ENCODE measurements at regions not wholly inside any gene's neighbourhood (a gene's known extent, or its start where the extent isn't known, plus 50 kb on each side); places are given as distances from the start of the nearest gene placed in this dataset.
"Not testable (repeated sequence)": the region's sequence is repeated elsewhere in the genome, so short reads cannot be mapped to it uniquely, and the experiment has no call there.

DNA sequence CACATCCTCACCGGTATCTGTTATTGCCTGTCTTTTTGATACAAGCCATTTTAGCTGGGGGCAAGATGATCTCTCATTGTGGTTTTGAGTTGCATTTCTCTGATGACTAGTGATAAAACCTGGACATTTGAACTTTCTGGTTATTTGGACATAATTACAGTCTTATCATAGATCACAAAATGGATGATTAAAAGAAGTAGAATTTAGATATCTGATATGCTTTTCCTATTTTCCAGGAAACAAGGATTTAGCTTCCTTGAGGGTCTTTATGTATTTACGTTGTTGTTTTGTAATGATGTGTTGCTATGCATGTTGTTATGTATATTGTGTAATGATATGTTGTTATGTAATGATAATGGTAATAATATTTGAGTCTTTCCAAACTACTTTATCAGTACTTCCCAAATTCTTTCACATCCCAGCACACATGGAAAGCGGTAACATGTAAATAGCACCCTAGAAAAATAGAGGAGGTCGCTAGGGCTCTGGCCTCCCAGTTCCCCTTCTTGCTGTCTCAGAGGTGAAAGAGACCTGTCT is 53.8 kb downstream of the GJD2 start:
- DNase-seq (ENCODE audit: low spot score): no peak

DNA sequence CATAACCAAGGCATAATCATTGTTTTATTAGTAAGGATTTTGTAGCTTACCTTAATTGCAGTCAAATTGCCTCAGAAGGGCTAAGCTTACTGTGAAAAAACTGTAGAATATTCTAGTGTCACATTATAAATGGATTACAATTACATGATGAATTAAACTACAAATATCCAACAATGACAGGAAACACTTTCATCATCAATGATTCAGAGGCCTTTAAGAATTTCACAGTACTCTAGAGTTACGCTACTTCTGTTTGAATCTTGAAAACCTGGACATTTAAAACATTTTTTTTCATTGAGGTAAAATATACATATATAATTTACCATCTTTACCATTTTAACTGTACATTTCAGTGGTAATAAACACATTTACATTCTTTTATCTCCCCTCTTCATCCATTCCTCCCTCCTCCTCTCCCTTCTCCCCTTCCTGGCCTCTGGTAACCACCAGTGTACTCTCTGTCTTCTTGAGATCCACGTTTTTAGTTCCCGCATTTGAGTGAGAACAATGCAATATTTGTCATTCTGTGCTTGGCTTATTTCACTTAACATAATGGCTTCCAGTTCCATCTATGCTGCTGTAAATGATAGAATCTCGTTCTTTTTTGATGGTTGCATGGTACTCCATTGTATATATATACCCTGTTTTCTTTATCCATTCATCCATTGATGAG is 54.7 kb downstream of the GJD2 start:
- DNase-seq (ENCODE audit: low spot score): no peak

DNA sequence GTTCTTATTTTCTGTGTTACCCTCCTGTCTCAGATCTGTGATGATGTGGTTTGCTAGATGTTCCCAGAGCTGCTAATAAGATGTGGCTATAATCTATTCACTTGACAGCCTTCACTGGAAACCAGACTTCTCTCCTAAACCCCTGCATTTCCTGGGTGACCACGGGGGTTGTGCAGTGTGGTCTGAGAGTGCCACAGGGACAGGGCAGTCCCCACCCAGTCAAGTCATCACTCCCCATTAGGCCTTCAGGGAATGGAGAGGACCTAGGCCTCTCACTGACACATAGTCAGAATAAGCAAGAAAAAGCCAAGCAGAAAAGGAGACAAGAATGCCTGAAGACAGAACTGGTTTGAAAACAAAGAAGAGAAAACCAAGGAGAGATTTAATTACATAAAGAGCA is 58.3 kb downstream of the GJD2 start:
- no peak for DNase-seq (ENCODE audit: low spot score)

DNA sequence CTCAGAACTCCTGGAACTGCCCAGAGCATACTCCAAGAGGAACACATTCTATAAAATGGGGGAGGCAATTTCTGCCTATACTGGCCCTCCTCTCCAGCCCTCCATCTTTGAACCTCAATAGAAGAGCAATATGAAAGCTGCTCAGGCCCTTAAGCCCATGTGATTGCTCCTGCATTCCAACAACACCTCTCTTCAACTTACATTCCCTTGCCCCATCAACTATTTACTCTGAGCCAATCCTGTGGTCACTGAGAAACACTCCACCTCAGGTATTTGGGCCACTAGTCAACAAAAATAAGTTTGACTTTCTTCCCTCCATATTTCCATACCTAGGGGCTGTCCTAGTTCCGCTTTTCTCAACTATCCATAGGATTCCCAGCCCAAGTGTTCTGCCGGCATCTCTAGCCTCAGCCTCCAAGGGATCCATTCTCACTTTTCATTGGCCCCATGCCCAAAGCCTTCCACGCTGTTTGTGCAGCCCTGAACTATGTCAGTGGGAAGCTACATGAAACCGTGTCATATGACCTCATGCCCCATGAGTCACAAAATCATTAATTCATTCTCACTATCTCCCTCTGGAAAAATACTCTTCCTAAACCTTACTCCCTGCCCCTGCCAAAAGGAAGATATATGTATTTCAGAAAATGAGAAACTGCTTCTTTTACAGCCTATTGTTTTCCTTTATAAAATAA is 61.6 kb downstream of the GJD2 start:
- no peak for DNase-seq (ENCODE audit: low spot score)

DNA sequence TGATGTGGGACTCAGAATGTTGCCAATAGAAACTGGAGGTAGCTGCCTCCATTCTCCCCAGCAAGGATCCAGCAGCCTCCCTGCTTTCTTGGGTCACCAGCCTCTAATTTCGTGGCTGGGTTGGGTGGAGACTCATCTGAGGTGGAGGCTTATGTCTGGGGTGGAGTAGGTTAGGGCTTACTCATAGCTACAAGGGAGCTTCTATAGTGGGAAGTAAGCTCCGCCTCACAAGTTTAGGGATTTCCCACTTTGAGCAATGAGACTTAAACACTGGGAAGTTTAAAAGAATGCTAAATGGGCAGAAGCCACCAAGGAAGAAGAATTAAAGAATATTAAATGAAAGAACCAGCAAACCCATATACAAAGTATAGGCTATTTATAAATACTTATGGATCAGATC is 63.8 kb downstream of the GJD2 start:
- DNase-seq (ENCODE audit: low spot score): no peak

DNA sequence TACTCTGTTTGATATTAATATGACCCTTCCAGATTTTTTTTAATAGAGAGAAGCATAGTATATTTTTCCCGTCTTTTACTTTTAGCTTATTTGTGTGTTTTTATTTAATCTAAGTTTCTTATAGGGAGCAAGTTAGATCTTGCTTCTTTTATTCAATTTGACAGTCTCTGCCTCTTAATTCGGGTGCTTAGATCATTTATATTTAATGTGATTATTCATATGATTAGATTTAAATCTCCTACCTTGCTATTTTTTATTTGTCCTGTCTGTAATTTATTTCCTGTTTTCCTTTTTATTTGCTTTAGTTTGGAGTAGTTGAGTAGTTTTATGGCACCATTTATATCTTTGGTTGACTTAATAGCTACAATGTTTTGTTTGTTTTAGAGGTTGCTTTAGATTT is 66.1 kb downstream of the GJD2 start:
- no peak for DNase-seq (ENCODE audit: low spot score)

DNA sequence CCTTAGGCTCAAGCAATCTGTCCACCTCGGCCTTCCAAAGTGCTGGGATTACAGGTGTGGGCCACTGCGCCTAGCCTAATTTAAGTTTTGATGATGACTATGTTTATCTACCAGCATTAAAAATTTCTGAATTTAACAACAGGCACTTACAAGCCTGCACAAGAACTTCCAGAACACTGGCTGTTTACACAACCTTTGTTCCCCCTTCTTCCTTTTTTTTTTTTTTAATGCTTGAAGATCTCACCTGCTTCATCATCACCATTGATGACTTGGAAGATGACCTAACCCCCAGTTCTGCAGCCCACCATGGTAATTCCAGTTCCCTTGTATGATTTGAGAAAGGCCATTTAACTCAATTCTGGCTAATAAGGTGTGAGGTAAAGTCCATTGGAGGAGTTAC is 70.4 kb downstream of the GJD2 start:
- no peak for DNase-seq (ENCODE audit: low spot score)

DNA sequence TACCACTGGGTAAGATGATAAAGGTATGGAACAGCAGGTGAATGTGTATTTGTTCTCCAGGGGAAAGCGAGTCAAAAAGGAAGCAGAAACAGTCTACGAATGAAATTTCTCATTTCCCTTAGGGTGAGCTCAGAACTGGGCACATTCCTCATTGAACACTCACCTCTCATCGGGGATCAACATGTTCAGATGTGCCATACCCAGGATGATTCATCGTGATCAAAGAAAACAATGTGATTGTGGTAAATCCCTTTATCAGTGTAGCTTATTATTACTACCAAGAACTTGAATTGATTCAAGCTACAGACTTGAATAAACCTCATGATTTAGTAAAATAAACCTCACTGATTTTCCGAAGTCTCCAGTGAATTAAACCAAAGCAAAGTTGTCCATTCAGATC is 72.1 kb downstream of the GJD2 start:
- peak; percentile 8 for DNase-seq (ENCODE audit: low spot score)

DNA sequence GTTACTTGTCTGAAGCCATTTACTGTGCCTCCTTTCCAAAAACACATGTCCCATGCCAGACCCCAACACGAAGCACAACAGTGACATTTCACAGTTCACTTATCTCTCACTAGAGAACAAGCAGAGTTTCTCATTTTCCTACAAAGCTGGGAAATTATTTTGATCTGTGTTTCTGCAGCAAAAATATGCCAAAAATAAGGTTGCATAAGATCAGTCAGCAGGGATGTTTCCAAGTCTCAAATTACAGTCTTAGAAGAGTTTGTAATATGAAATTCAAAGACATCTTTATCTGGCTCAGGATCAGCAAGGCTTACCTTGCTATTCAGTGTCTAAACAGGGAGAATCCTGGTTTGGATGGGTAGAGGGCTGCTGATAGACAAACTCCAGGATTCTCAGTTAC is 75.5 kb downstream of the GJD2 start:
- no peak for DNase-seq (ENCODE audit: low spot score)

DNA sequence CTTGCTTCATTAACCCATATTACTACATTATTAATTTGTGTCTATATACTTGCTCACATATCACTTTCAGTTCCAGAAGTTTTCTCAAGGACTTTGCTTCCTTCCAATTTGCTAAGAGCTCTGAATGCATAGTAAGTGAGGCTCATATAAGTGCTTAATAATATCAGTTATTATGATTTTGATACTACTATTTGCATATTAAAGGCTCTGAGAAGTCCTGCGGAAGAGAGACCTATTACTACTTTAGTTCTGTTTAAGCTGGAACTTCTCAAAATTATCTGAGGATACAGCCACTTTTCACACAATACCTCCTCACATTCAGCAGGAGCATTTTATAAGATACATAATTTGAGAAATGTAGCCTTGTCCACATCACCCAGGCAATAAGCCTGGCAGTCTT is 81.6 kb downstream of the GJD2 start:
- DNase-seq (ENCODE audit: low spot score): no peak

DNA sequence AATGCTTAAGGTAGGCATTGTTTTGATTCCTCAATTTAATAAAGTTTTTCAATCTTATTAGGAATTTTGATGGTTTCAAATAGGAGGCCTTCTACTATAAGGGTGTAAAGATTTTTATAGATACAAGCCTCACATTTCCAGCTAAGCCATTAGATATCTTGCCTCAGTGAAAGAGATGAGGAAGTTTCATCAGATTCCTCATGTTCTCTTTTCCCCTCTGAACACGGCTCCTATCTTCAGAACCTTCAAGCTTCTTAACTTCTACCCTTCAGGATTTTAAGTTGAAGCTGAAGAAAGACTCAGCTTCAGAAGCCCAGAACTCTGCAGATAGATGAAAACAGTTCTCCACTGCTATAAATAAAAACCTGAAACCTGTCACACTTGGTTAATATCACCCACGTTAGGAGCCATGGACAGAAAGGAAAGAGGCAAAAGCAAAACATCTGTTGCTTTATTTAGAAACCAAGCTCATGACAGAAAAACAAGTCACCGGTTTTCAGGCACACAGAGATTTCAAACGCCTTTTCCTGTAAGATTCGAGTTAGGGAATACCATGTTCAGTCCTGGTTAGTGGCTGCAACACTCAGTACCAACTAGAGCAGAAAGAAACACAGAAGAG is 82.2 kb upstream of the GOLGA8B start:
- DNase-seq (ENCODE audit: low spot score): no peak

DNA sequence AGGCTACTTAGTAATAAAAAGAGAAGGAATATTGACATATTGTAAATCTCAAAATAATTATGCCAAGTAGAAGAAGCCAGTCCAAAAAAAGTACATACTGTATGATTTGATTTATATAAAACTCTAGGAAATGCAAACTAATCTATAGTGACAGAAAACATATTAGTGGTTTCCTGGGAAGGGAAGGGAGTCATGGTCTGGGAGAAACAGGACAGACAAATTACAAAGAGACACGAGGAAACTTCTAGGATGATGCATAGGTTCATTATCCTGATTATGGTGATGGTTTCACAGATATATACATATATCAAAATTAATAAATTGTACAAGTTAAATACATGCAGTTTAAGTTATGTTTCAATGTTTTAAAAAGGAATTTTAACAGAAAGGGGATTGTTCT is 81.0 kb upstream of the GOLGA8B start:
- DNase-seq (ENCODE audit: low spot score): no peak

DNA sequence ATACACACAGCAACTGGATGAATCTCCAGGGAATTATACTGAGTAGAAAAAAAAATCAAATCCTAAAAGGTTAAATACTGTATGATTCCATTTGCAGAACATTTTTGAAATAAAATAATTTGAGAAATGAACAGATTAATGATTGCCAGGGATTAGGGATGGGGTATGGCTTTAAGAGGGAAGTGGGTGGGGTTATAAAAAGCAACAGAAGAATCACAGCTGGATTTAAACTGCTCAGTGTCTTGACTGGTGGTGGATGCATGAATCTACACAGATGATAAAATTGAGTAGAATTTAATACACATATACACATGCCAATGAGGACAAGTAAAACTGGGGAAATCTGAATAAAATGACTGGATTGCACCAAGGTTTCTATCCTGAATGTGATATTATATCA is 79.7 kb upstream of the GOLGA8B start:
- no peak for DNase-seq (ENCODE audit: low spot score)

DNA sequence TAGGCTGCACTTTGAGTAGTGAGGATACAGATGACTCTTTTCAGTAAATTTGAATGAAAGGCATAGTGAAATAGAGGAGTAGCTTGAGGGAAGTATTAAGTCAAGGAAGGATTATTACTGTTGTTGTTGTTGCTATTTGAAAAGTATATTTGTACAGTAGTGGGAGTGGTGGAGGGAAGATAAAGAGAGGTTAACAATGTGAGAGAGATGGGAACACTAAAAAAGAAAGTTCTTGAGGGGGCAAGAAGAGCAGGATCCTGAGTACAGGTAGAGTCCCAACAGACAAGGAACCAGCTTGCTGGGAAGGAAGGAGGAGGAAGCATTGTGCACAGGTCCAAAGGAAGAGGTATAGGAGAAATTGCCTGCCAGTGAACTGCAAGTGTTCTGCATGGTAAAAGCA is 75.6 kb upstream of the GOLGA8B start:
- no peak for DNase-seq (ENCODE audit: low spot score)

DNA sequence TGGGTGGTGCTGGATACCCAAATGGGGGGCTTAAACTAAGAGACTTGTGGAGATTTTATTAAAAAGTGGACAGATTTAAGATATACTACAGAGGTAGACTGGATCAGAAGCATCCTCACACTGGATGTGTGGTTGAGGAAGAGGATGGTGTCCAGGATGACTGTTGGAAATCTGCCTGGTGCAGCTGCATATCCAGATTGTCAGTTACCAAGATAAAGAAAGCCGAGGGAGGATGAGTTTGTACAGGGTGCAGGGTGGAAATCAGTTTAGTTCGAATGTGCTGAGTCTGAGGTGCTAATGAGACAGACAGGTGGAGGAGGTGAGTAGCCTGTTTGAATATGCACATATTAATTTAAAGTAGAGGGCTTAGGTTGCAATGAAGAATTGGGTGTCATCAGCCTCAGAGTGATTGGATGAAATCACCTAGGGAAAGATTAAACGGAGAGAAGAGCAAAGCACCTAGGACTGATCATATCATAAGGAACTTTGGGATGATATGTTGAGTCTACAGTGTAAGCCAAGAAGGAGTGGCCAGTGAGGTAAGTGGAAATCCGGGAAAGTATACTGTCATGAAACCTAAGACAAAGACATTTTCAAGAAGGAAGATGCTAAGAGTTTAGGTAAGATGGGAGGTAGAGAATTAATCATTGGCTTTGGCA is 74.1 kb upstream of the GOLGA8B start:
- no peak for DNase-seq (ENCODE audit: low spot score)

DNA sequence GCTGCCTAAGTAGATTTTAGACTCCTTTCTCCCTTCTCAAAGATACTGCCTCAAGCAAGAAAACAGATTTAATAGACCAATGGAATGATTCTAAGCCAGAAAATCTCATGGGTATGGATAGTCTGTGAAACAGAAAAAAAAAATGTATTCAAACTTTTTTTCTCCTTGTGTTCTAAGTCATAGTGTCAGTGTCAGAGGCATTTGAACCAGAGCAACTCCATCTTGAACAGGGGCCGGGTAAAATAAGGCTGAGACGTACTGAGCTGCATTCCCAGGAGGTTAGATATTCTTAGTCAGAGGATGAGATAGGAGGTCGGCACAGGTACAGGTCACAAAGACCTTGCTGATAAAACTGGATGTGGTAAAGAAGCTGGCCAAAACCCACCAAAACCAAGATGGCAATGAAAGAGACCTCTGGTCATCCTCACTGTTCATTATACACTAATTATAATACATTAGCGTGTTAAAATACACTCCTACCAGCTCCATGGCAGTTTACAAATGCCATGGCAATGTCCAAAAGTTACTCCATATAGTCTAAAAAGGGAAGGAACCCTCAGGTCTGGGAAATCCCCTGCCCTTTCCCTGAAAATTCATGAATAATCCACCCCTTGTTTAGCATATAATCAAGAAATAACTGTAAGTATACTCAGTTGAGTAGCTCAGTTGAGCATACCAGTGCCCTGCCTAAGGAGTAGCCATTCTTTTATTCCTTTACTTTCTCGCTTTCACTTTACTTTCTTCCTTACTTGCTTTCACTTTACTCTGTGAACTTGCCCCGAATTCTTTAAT is 72.8 kb upstream of the GOLGA8B start:
- DNase-seq (ENCODE audit: low spot score): no peak

DNA sequence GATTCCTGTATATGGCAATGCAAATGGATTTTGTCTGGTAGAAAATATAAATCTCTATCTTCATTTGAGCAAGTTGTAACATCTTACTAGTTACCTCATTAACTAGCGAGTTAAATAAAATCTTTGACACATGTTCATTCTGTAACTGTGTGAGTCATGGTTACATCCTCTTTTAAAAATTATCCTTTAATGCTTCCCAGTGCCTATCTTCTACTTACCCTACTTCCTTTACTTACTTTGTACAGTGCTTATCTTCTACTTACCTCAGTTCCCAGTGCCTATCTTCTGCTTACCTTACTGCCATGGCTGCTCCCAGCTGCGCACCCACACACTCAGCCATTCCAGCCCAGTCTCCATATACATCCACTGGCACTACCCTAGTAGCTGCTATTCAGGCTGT is 71.9 kb upstream of the GOLGA8B start:
- DNase-seq (ENCODE audit: low spot score): no peak

DNA sequence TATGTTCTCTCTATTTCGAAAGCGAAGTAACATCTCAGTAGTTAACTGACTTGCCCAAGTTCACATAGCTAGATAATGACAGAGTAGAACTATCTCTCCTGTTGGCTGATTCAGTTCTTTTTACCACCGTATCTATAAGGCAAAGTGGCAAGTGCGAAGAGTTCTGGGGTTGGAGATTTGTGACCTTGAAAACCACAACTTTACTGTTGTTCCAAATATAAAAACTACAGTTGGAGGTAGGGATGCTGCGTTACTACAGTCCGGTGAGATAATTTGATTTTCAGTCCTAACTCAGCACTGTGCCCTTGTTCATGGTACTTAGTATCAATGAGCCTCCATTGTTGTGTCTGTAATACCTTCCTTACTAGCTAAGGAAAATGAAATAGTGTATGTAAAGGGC is 71.2 kb upstream of the GOLGA8B start:
- no peak for DNase-seq (ENCODE audit: low spot score)

DNA sequence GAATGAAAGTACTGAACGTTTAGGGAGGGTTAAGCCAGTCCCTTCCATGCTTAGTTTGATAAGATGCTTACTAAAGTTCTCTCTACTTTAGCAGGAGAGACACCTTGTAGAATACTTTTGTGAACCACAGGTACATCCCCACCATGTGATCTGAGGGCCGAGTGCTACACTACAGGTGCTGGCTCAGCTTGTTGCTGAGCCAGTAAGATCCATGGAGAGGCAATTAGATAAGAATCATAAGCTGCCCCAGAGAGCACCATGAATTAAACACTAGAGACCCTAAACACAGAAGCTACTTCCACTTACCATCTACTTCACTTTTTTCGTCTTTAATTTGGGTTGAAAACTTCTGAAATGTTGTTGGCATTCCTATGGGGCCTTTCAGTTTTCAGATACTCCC is 70.5 kb upstream of the GOLGA8B start:
- no peak for DNase-seq (ENCODE audit: low spot score)

DNA sequence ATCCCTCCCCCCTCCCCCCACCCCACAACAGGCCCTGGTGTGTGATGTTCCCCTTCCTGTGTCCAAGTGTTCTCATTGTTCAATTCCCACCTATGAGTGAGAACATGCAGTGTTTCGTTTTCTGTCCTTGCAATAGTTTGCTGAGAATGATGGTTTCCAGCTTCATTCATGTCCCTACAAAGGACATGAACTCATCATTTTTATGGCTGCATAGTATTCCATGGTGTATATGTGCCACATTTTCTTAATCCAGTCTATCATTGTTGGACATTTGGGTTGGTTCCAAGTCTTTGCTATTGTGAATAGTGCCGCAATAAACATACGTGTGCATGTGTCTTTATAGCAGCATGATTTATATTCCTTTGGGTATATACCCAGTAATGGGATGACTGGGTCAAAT is 69.9 kb upstream of the GOLGA8B start:
- DNase-seq (ENCODE audit: low spot score): not testable (repeated sequence)

DNA sequence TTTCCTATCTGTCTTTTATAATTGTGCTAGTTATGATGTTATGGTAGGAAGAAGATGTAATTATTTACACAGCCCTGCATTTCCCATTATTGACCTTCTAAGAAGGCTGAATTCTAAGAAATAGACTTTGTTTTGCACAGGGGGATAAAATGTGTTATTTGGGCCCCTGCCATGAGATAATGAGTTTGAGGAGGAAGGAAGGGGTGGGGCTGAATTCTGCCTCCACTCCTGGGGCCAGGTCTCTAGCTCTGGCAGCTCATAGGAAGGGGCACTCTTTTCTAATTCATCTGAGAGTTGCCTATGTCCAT is 69.2 kb upstream of the GOLGA8B start:
- DNase-seq (ENCODE audit: low spot score): no peak

DNA sequence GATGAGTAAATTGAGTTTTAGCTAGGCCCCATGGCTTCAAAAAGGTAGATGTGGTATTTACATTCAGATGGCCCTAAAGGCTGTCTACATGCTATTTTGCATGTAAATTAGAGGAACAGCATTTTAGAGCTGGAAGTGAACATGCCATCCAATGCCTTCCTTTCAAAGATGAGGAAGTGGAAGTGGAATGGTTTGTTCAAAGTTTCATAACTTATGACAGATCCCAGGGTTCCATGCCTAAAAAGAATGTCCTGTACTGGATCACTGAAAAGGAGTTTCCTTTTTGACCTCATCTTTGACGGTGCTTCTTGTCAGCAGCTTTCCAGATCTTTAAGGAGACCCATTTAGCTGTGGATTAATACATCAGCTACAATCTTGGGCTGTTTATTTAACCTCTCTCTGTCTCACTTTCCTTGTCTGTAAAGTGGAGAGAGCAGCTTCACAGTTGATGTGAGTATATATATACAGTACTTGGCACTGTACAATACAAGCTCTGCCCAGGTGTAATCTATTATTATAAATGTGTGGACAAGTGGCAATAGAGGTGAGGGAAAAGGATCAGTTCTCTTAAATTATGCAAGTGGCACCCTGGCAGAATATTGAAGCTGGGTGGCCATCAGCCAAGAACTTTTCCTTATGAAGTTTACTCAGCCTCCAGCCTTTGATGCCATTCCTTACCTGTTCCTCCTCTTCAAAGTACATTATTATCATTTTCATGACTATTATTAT is 68.7 kb upstream of the GOLGA8B start:
- no peak for DNase-seq (ENCODE audit: low spot score)
